ENCODE measurements at regions not wholly inside any gene's neighbourhood (a gene's known extent, or its start where the extent isn't known, plus 50 kb on each side); places are given as distances from the start of the nearest gene placed in this dataset.
A peak's percentile ranks its signal among the peaks of the same experiment; 100 is the strongest.
"Not testable (repeated sequence)": the region's sequence is repeated elsewhere in the genome, so short reads cannot be mapped to it uniquely, and the experiment has no call there.

GRCh38 chr3:104190681-104191080 is 1176.0 kb upstream of the ALCAM start:
- DNase-seq = no peak

GRCh38 chr3:104198131-104198530 is 1168.6 kb upstream of the ALCAM start:
- DNase-seq = no peak

- peak; percentile 59 for DNase-seq
Observed at GRCh38 chr3:104206925-104207324, 1159.8 kb upstream of the ALCAM start.

- DNase-seq = no peak
Observed at GRCh38 chr3:104214277-104214676, 1152.4 kb upstream of the ALCAM start.

GRCh38 chr3:104214937-104215336 is 1151.8 kb upstream of the ALCAM start:
- DNase-seq = no peak

GRCh38 chr3:104219046-104219445 is 1147.7 kb upstream of the ALCAM start:
- not testable (repeated sequence) for DNase-seq

GRCh38 chr3:104234442-104235194 is 1132.1 kb upstream of the ALCAM start:
- DNase-seq = no peak

- no peak for DNase-seq
Observed at GRCh38 chr3:104244680-104245220, 1122.0 kb upstream of the ALCAM start.

GRCh38 chr3:104245261-104245660 is 1121.4 kb upstream of the ALCAM start:
- DNase-seq = no peak

- no peak for DNase-seq
Observed at GRCh38 chr3:104245981-104246380, 1120.7 kb upstream of the ALCAM start.

- DNase-seq = no peak
Observed at GRCh38 chr3:104257486-104257885, 1109.2 kb upstream of the ALCAM start.

GRCh38 chr3:104263477-104263876 is 1103.2 kb upstream of the ALCAM start:
- no peak for DNase-seq

- not testable (repeated sequence) for DNase-seq
Observed at GRCh38 chr3:104266219-104266618, 1100.5 kb upstream of the ALCAM start.

GRCh38 chr3:104269771-104270170 is 1096.9 kb upstream of the ALCAM start:
- DNase-seq = no peak

- no peak for DNase-seq
Observed at GRCh38 chr3:104273046-104273649, 1093.6 kb upstream of the ALCAM start.

- DNase-seq = no peak
Observed at GRCh38 chr3:104275199-104275598, 1091.5 kb upstream of the ALCAM start.

- DNase-seq = no peak
Observed at GRCh38 chr3:104279617-104280016, 1087.1 kb upstream of the ALCAM start.

GRCh38 chr3:104281713-104282112 is 1085.0 kb upstream of the ALCAM start:
- no peak for DNase-seq

GRCh38 chr3:104286645-104287044 is 1080.1 kb upstream of the ALCAM start:
- no peak for DNase-seq

- no peak for DNase-seq
Observed at GRCh38 chr3:104291437-104291851, 1075.3 kb upstream of the ALCAM start.

GRCh38 chr3:104291878-104292277 is 1074.8 kb upstream of the ALCAM start:
- DNase-seq = no peak

- DNase-seq = no peak
Observed at GRCh38 chr3:104297617-104298016, 1069.1 kb upstream of the ALCAM start.

GRCh38 chr3:104298662-104299061 is 1068.0 kb upstream of the ALCAM start:
- DNase-seq = no peak

- DNase-seq = no peak
Observed at GRCh38 chr3:104316118-104316517, 1050.6 kb upstream of the ALCAM start.
